GM21360 (cell line): ENCODE measurements at regions not wholly inside any gene's neighbourhood (a gene's known extent, or its start where the extent isn't known, plus 50 kb on each side); places are given as distances from the start of the nearest gene placed in this dataset.

ENCODE experiments used
- ATAC-seq: cut with Tn5 transposase; IDR thresholded peaks from one replicate; pipeline ENCODE4 v1.9.1; 2021; ENCODE audit warnings: mild to moderate bottlenecking, moderate library complexity; ENCODE audit not compliant: unreplicated experiment

DNA sequence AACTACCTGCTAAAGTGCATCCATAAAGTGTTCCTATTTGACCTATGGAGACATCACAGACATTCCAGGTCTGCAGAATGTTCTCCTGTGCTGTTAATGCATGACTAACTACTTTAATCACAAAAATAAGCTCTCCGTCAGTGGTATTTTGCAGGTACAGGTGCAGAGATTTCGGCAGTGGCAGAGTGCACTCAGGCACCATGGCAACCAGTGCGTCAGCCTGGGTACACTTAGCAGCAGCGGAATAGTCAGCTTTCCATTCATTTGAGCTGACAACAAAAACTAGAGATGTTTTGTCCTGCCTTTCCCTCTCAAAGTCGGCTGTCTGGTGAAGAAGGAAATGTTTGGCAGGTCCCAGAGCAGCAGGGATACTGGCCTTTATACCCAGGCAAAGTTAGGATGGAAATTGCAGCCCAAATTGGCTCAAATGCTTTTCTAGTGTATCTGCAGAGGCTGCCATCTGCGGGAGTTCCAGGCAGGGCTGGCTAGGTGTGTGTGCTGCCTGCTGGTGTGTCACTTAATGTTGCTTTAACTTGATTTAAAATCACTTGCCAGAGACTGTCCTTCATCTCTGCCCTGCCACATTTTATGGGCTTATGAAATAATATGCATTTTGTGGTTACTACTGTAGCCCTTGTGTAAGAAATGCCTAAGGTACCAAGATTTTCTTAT, 195.8 kb downstream of the RAP2A start:
- no peak for ATAC-seq

DNA sequence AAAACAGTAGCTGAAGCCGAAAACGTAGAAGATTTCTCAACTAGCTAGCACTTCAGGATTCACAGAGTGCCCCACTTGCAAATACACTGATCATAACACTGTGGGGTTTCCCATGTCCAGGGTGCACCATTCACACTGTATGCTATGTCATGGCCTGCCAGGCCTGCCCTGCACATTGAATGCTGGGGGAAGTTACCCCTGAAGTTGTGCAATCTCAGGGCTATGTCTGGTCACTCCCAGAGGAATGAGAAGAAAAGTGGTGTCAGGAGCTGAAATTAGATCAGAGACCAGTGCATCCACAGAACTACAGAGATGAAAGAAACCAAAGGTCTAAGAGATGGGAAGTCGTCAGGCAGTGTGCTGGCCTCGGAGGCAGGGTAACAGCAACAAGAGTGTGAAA, 196.8 kb downstream of the RAP2A start:
- no peak for ATAC-seq

DNA sequence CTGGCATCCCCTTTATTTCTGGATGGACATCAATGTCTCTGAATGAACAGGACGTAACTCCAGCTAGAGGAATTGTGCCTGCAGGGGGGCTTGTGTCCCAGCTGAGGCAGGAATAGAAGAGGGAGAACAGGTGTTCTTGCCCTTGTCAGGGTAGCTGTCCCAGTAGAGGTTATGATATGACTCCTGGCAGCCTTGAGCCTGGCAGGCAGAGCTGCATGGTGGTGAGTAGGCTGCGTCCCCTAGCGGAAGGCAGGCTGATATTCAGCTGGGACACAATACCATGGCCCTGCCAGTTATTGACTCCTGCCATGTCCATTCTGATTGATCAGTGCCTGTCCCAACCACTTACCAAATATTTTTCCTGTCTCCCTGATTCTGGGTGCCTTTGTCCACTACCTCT, 197.2 kb downstream of the RAP2A start:
- no peak for ATAC-seq

DNA sequence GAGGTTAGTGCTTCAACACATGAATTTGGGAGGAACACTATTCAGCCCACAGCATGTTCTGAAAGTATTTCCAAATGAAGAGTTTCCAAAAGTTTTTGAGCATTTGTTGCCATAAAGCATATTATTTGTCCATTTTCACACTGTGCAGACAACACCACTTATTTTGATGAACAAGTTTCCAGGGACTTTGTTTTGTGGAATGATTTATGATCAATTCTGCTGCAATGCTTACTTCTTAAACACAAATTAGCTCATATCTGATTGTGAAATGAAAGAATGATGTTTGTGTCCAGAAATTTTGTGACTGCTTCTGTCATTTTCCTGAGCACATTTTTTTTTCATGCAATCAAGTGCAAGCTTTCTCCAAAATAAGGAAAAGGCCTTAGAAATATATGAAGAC, 205.3 kb downstream of the RAP2A start:
- no peak for ATAC-seq

DNA sequence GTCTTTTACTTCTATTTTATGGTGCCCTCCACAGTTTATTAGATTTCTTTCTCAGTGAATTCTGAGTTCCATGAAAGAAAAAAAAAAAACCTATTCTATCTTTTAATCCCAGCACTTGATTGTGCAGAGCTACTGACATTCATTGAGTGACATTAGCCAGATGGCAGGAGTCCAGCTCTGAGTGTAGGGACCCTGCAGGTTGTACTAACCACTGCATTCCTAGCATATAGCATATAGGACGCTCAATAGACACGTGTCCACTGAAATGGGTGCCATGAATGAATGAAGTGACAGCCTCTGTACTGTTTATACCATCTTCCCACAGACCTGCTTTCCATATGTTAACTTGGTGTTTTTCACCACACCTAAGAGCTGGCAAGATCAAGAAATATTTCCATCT, 206.3 kb downstream of the RAP2A start:
- ATAC-seq = no peak

DNA sequence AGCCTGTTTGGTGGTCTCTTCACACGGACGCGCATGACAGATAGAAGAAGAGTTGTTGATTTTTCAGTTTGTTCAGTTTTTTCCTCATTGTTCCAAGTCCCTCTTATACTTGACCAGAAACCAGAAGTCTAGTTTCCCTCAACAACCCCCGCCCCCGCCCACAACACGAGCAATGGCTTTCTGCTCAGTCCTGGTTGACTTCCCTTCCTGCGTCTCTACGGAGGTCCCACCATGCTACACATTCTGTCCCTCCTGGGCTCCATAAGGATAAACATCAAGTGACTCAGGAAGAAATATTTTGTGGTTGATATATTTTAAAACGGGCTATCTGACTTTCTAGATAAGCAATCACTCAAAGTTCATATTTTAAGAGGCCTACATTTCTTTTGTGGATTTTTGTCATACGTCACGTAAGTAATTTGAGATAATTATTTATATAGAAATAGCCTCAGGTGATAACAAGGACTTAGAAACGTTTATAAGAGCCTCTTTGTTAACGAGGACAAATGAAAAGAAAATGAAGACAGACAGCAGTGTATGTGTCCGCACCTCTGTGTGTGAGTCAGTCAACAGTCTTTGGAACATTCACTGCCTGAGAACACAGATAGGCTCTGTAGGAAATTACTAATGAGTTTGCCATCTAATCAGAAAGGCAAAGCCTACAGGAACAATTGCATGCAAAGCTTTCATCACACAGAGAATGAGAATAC, 214.4 kb downstream of the RAP2A start:
- ATAC-seq = no peak

DNA sequence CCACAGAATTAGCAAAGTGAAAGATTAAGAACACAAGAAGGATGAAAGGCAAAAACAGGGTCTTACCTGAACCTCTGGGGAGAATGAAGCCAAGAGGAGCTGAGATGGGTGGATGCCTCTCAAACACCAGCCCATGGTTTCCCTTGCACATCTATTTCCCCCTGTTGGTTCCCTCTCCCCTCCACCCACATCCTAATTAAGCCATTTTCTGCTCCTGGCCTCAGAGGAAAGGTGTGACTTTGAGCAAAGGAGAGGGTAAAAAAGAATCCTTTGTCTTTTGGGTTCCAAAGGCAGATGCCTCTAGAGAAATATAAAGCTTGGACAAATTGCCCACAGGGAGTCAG, 214.9 kb downstream of the RAP2A start:
- ATAC-seq = no peak

DNA sequence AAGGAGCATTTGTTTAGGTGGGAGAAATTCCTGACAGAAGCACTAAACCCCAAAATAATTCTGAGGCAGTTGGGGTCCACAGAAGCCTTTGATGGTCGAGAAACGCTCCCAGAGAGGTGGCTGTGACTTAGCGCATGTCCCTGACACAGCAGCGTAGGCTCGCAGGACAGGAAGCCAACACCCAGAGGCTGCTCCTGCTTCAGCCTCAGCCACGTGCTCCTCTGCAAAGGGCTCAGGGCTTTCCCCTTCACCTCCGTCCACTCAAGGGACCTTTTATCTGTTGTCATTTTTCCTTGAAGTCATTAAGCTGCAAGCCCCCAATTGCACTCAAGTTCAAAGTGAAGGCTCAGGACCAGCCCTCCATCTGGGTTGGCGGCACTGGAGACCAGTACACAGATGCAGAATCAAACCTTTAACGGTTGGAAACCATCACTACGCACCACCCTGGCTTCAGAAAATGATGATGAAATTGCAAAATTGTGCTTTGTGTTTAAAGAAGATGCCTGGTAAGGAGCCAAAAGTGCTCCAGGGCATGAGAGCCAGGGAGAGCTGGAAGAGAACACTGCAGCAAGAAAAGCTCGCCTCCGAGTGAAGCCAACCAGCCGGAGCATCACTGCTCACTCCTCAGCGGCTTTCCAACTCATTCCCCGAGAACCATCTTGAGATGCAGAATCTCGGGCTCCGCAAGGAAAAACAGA, 219.6 kb downstream of the RAP2A start:
- ATAC-seq = no peak

DNA sequence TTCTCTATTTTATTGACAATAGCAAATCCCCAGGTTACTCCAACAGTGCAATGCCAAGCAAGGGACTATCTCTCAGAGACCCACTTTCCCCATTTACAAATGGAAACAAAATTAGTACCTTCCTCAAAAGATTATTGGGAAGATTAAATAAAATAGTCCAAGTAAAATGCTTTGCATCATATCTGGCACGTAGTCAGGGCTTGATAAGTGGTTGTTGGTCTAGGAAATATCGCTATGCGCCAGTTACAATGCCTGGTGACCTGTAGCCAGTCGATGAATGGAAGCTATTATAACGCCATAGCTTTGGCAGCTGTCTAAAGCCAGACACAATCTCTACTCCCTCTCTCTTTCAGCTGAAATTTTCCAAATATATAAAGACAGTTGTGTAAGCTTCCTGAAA, 220.3 kb downstream of the RAP2A start:
- ATAC-seq = no peak

DNA sequence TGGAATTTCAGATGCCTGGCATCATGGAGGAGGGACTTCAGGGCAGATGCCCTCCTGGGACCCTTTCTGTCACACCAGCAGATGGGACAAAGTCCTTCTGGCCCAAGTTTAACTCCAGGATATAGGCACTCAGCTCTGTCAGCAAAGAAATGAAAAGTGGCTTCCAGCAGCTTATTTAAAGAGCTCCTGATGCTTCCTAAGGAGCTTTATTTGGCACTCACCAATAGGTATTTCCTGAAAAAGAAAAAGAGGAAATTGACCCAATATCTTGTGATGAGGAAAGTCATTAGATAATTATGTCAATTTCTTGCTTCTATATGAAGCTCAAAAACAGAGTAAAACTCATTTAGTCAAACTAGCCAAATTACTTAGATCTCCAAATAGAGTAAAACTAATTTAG, 224.6 kb downstream of the RAP2A start:
- no peak for ATAC-seq

DNA sequence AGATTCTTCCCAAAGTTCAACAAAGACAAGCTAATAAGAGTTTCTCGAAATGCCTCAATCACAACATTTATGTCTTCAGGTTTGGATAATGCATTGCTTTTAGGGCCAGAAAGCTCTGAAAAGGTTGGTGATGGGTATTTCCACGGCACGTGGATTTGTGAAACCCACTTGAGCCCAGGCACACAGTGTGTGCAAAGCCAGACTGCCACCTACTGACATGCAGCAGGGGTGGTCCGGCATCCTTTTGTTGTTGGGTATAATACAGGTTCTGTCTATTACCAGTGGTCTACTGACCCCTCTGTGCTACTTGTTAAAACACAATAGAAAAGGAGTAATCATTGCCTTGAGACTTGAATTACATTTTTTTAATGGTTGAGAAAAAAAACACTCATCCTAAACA, 225.6 kb downstream of the RAP2A start:
- peak; percentile 72 for ATAC-seq

DNA sequence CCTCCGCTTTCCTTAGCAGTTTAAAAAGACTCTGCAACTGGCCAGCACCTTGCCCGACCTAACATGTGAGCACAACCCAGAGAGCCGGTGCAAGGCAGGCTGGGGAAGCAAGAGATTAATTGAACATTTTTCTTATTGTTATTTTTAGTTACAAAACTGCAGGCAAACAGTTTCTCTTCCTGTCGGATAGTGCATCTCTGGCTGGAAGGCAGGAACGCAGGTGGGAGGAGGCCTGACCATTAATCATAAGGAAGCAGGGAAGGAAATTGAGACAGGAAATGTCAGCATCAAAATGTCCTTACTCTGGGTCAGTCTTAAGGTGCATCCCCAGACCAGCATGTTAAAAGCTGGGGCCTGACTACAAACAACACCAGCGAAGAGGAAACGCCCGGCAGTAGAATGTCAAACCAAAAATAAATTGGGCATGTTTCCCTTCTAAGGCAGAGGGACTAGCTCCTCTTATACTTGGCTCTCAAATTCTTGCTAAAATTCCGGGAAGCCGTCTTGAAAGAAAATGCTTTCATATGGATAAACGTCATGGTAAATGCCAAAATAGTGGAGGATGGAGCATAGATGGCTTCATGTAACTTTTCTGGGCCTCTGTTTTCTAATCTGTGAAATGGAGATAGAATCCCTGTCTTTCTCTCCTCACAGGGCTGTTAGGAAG, 226.8 kb downstream of the RAP2A start:
- no peak for ATAC-seq

DNA sequence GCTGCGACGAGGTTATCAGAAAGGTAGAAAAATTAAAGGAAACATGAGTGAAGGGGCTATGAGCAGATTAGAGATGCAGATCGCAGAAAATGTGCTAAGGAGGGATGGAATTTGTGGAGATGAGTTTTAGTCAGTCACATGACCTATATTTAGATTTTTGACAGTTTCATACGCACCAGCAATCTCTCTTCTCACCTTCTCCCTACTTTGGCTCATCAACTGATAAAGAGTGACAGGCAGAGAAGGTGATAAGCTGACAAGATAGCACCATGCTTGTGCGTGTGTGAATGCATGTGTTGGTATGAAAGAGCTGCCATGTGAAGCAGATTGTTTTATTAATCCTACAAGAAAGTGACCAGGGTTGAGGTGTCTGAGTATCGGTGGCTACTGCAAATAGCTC, 252.6 kb downstream of the RAP2A start:
- ATAC-seq = no peak

DNA sequence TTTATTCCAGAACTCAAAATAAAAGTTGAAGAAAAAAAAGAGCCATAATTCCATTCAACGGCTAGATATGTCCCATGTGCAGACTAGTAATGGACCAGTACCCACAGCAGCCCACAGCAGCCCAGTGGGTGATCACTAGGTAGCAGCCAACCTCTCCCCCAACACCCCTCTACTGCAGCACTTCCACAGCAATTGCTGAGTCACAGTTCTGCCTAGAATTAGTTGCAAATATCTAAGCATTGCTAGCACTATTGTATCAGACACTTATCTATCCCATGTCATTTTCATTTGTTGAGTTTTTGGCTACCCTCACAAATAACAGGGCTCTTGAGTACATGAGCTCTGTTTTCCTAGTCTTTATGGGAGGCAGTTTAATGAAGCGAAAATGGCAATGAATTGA, 258.7 kb downstream of the RAP2A start:
- no peak for ATAC-seq

DNA sequence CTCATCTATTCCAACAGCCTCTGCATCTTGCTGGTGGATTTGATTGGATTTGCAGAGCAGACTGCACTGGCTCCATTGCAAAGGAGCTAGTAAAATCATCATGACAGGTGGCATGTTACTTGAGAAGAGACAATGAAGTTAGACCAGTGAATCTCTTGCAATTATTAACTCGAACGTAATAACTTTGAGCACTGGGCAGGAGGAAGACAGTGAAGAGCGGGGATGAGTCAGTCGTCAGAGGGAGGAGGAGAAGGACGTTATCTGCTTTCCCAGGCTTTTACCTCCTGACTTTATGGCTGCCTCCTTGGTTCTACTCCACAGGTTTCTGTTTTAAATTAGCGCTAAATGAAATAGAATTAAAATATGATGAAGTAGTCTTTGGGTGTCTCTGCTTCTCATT, 257.8 kb upstream of the IPO5 start:
- ATAC-seq = no peak

DNA sequence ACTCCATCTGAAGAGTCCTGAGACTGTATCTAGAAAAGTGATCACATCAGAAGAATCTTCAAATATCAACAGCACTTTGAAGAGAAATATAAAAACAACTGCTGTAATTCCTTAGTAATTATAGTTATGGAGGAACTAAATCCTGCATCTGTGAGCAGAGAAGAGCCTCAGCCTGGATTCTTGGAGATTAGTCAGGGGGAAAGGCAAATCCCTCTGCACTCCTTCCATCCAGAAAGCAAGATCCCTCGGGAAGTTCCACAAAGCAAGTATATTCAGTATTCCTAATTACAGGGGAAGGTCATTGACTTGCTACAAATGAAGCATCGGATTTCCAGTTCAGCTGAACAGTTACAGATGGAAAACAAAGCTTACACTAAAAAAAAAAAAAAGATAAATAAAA, 256.6 kb upstream of the IPO5 start:
- no peak for ATAC-seq

DNA sequence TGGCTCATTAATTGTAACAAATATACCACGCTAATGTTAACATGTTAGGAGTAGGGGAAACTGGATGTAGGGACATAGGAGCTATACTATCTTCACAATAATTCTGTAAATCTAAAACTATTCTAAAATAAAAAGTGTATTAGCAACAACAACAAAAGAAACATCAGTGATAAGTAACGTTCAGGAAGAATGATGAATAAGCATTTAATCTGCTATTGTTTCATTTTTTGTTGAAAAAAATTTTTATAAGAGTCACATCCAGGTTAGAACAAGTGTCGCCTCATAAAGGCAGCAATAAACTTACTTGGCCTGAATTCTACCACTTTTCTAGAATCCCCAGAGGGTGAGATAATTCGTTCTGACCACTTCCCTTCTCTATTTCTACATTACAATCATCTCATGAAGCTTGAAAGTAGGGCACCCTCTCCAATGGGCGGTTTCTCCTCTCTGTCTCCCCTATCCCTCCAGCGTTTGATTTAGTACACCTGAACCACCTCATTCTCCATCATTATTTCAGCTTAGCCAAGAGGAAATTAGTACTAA, 253.1 kb upstream of the IPO5 start:
- ATAC-seq = no peak

DNA sequence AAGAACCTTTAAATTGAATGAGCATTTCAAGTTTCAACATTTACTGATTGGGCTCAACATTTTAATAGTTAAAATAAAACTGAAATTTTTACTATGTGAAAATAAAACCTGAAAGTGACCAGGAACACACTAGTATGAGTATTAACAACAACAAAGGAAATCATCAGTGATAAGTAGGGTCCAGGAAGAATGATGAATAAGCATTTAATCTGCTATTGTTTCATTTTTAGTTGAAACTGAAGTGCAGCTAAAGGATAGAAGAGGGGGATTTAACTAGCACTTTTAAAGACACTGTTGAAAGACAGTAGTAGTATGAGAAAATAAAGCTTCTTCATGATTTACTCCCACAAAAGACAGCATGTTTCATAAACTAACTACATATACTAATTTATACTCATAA, 250.9 kb upstream of the IPO5 start:
- no peak for ATAC-seq

DNA sequence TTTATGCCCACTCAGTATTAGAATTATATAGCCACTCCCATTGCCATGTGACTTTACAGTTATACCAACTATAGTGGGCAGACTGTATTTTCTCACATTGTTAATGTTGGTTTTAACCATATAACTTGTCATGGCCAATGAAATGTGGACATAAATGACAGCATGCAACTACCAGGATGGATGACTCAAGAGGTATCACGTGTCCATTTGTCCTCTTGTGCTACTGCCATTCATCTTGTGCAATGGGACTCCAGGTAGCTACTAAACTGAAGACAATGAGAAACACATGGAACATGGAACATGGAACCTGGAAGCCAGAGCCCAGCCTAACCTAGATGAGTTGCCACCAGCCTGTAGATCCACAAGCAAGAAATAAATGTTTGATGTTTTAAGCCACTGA, 242.7 kb upstream of the IPO5 start:
- no peak for ATAC-seq

DNA sequence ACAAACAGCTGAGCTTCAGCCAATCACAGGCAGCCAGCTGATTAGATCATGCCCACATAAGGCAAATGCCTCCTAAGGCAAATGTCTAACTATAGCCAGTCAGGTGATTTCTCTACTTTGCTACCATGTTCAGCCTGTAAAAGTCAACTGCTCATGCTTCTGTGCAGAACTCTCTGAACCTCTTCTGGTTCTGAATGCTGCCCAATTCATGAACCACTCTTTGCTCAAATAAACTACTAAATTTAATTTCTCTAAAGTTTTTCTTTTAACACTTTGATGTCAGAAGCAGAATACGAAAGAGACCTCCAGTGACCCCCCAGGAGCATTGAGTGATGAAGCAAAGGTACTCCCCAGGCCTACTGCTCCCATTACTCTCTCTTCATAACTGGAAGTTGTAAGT, 240.7 kb upstream of the IPO5 start:
- no peak for ATAC-seq

DNA sequence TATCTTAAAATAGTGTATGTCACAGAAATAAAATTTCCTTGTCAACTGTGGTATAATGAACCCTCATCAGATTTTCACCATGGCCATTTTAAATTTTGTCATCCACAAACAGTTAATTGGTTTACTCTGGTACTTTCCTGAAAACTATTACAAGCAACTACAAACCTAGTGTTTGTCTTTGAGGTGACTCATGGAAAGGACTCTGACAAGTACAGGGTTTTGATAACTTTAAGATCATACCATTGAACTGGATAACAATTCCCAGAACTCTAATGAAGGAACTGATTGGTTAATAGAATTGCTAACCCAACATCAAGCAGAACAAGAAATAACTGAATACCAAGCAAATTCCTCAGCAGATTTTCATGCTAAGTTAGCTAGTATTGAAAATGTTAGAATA, 237.7 kb upstream of the IPO5 start:
- no peak for ATAC-seq

DNA sequence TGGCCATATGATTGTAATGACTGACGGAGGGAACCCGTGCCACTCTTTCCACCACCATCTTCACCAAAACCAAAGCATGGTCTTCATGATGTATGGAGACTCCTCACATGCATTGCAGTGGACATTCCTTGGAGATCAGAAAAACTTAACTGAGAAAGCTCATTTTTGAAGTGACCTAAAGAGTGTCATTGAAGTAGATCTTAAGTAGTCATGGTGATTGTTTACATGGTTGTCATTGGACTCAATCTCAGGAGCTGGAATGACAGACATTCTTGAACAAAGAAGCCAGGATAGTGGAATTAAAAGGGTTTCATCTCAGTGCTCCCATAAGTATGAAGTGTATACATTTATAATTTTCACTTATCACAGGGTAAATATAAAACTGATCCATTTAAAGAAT, 236.7 kb upstream of the IPO5 start:
- ATAC-seq = no peak
